ENCODE measurements at regions not wholly inside any gene's neighbourhood (a gene's known extent, or its start where the extent isn't known, plus 50 kb on each side); places are given as distances from the start of the nearest gene placed in this dataset.

- Histone ChIP-seq H3K27ac (no peak overlapping the region), H3K36me3 (ENCODE audit: insufficient read depth in 1 of 2, low read depth in 1 of 2) (no peaks in the 10 kb centered on the region), H3K9me3 (no peaks in the 10 kb centered on the region), H3K4me3 (no peak overlapping the region), H3K27me3 (ENCODE audit: insufficient read depth in 3 of 3, low read length in 2 of 3) (no peaks in the 10 kb centered on the region), H3K4me1 (no peaks in the 10 kb centered on the region)
- intact Hi-C loops (cut with DNase I): no loop called here
- ATAC-seq: no peak
- WGBS, 3 donors: 81 to 88% (median 86%) methylated on average over 9 of the region's 9 CpGs
- DNase-seq: no peak
- no peak for TF ChIP-seq CTCF (IDR thresholded peaks at IDR 0.05)
Measured at GRCh38 chr21:28636752-28637691, 355.7 kb downstream of the LTN1 start.

- no peaks in the 10 kb centered on the region for H3K27me3 ChIP-seq (ENCODE audit: insufficient read depth in 3 of 3, low read length in 2 of 3)
- intact Hi-C loops (cut with DNase I): no loop called here
- no peaks in the 10 kb centered on the region for H3K4me1 ChIP-seq
- ATAC-seq (no peak), DNase-seq (no peak)
- TF ChIP-seq CTCF (IDR thresholded peaks at IDR 0.05): no peak
- WGBS, 3 donors: 83 to 95% (median 90%) methylated on average over 1 of the region's 1 CpG
- no peak overlapping the region for H3K4me3 ChIP-seq
- no peaks in the 10 kb centered on the region for H3K36me3 ChIP-seq (ENCODE audit: insufficient read depth in 1 of 2, low read depth in 1 of 2)
- peak overlapping the region; percentile 63 for H3K27ac ChIP-seq
- no peaks in the 10 kb centered on the region for H3K9me3 ChIP-seq
Measured at GRCh38 chr21:28635541-28635940, 357.1 kb downstream of the LTN1 start.

- Histone ChIP-seq H3K27me3 (ENCODE audit: insufficient read depth in 3 of 3, low read length in 2 of 3) (no peaks in the 10 kb centered on the region), H3K4me3 (no peak overlapping the region), H3K36me3 (ENCODE audit: insufficient read depth in 1 of 2, low read depth in 1 of 2) (no peaks in the 10 kb centered on the region), H3K9me3 (no peaks in the 10 kb centered on the region), H3K4me1 (no peaks in the 10 kb centered on the region), H3K27ac (peak overlapping the region; percentile 63)
- ATAC-seq (peak in 3 of 4 donors; percentile 62 to 65 (median 63)), DNase-seq (peak; percentile 17 to 50)
- intact Hi-C loops (cut with DNase I): no loop called here
- 70 to 73% (median 71%) methylated on average over 12 of the region's 12 CpGs for WGBS, 3 donors
- TF ChIP-seq CTCF (IDR thresholded peaks at IDR 0.05): no peak
Measured at GRCh38 chr21:28633839-28634555, 358.7 kb downstream of the LTN1 start.

GRCh38 chr21:28632755-28633408 lies 359.8 kb downstream of the LTN1 start:
- no peak for TF ChIP-seq CTCF (IDR thresholded peaks at IDR 0.05)
- DNase-seq (no peak), ATAC-seq (peak in 1 of 4 donors; percentile 33)
- intact Hi-C loops (cut with DNase I): no loop called here
- Histone ChIP-seq H3K9me3 (no peaks in the 10 kb centered on the region), H3K27ac (peak overlapping the region; percentile 53), H3K4me1 (no peaks in the 10 kb centered on the region), H3K36me3 (ENCODE audit: insufficient read depth in 1 of 2, low read depth in 1 of 2) (no peaks in the 10 kb centered on the region), H3K4me3 (no peak overlapping the region), H3K27me3 (ENCODE audit: insufficient read depth in 3 of 3, low read length in 2 of 3) (no peaks in the 10 kb centered on the region)
- 28 to 41% (median 31%) methylated on average over 3 of the region's 3 CpGs for WGBS, 3 donors

All from psoas muscle (tissue), 7 donors.